Endodermal cell (in vitro differentiated cells): ENCODE measurements at regions not wholly inside any gene's neighbourhood (a gene's known extent, or its start where the extent isn't known, plus 50 kb on each side); places are given as distances from the start of the nearest gene placed in this dataset.

Experiments
- DNase-seq: peaks from one replicate; pipeline ENCODE4 v3.0.0-alpha.2; 2017
- H3K27ac ChIP-seq: 2 replicates; pipeline ENCODE4 v1.5.1; 2013; ENCODE audit warnings: mild to moderate bottlenecking, low read depth, low read length, moderate library complexity
- H3K27me3 ChIP-seq: 2 replicates; pipeline ENCODE4 v1.6.1; 2013; ENCODE audit warnings: mild to moderate bottlenecking, low read length, moderate library complexity; ENCODE audit not compliant: insufficient read depth, control insufficient read depth, poor library complexity, severe bottlenecking
- H3K36me3 ChIP-seq: 2 replicates; pipeline ENCODE4 v1.7.0; 2013; ENCODE audit warnings: mild to moderate bottlenecking, low read length, moderate library complexity; ENCODE audit not compliant: control insufficient read depth, insufficient read depth
- H3K4me1 ChIP-seq: one replicate; pipeline ENCODE4 v1.7.0; 2013; ENCODE audit warnings: low read length; ENCODE audit not compliant: control insufficient read depth, insufficient read depth
- H3K4me3 ChIP-seq: 2 replicates; pipeline ENCODE4 v1.5.1; 2013; ENCODE audit warnings: mild to moderate bottlenecking, low read length, moderate library complexity
- H3K9ac ChIP-seq: 2 replicates; pipeline ENCODE4 v1.6.1; 2013; ENCODE audit warnings: mild to moderate bottlenecking, low read length, moderate library complexity; ENCODE audit not compliant: poor library complexity, severe bottlenecking; ENCODE audit errors: extremely low read depth
- H3K9me3 ChIP-seq: 2 replicates; pipeline ENCODE4 v1.6.1; 2013; ENCODE audit warnings: mild to moderate bottlenecking, low read length, moderate library complexity; ENCODE audit not compliant: control insufficient read depth
- H3K27ac Mint-ChIP-seq: 2 replicates; pipeline ENCODE4 v1.8.0; 2020; ENCODE audit warnings: mixed read lengths
- H3K27me3 Mint-ChIP-seq: 2 replicates; pipeline ENCODE4 v1.8.0; 2021; ENCODE audit warnings: mild to moderate bottlenecking, mixed read lengths; ENCODE audit not compliant: insufficient read depth
- H3K36me3 Mint-ChIP-seq: 2 replicates; pipeline ENCODE4 v1.8.0; 2020; ENCODE audit warnings: low read depth, mixed read lengths
- H3K4me1 Mint-ChIP-seq: 2 replicates; pipeline ENCODE4 v1.8.0; 2020; ENCODE audit warnings: mixed read lengths
- H3K4me3 Mint-ChIP-seq: 2 replicates; pipeline ENCODE4 v1.8.0; 2020; ENCODE audit warnings: mild to moderate bottlenecking, moderate library complexity, mixed read lengths
- H3K9me3 Mint-ChIP-seq: 2 replicates; pipeline ENCODE4 v1.8.0; 2020; ENCODE audit warnings: mild to moderate bottlenecking, mixed read lengths
- CTCF ChIP-seq: fragments of 200-600 bp; sonication (generic); conservative IDR thresholded peaks from 2 replicates; pipeline ENCODE4 v1.5.0; 2021; ENCODE audit warnings: antibody characterized with exemption, mild to moderate bottlenecking
- WGBS, 2 experiments: methylation state at CpG; one replicate each; pipeline versions ENCODE4 v1.1.5 to v1.1.7; 2013; ENCODE audit warnings: missing lambda C conversion rate in 2 of 2, mixed read lengths in 1 of 2; ENCODE audit not compliant: insufficient coverage in 1 of 2, insufficient read length in 1 of 2; 5-methylcytosine and 5-hydroxymethylcytosine counted together

- Mint-ChIP-seq H3K27me3 (no peaks in the 10 kb centered on the region), H3K4me3 (no peak overlapping the region), H3K4me1 (no peaks in the 10 kb centered on the region), H3K9me3 (no peaks in the 10 kb centered on the region), H3K36me3 (no peaks in the 10 kb centered on the region), H3K27ac (no peak overlapping the region)
- Histone ChIP-seq H3K4me1 (no peaks in the 10 kb centered on the region), H3K4me3 (no peak overlapping the region), H3K27ac (no peak overlapping the region), H3K36me3 (no peaks in the 10 kb centered on the region), H3K9ac (no peak overlapping the region), H3K9me3 (no peaks in the 10 kb centered on the region), H3K27me3 (no peaks in the 10 kb centered on the region)
- WGBS, 2 experiments, result 84% methylated on average over 2 of the region's 3 CpGs; no CpG with 5 or more reads in 1 of the 2 experiments
- no peak for TF ChIP-seq CTCF
- DNase-seq, result no peak
These were observed 282.2 kb downstream of the SLITRK5 start for GRCh38 chr13:87953381-87953780.

- no peak overlapping the region for H3K9ac ChIP-seq
- Mint-ChIP-seq H3K36me3 (no peaks in the 10 kb centered on the region), H3K27me3 (no peaks in the 10 kb centered on the region), H3K27ac (no peak overlapping the region), H3K4me1 (no peaks in the 10 kb centered on the region), H3K9me3 (no peaks in the 10 kb centered on the region), H3K4me3 (no peak overlapping the region)
- no peak for TF ChIP-seq CTCF
- H3K36me3 ChIP-seq, result no peaks in the 10 kb centered on the region
- H3K9me3 ChIP-seq, result no peaks in the 10 kb centered on the region
- H3K4me1 ChIP-seq, result no peaks in the 10 kb centered on the region
- H3K27me3 ChIP-seq, result no peaks in the 10 kb centered on the region
- H3K4me3 ChIP-seq, result no peak overlapping the region
- H3K27ac ChIP-seq, result no peak overlapping the region
- no peak for DNase-seq
- 80% methylated on average over 1 to 3 of the region's 3 CpGs for WGBS, 2 experiments
These were observed 282.9 kb downstream of the SLITRK5 start for GRCh38 chr13:87954091-87954490.

- H3K36me3 ChIP-seq, result no peaks in the 10 kb centered on the region
- no peaks in the 10 kb centered on the region for H3K4me1 ChIP-seq
- H3K9me3 ChIP-seq, result no peaks in the 10 kb centered on the region
- H3K9me3 Mint-ChIP-seq, result no peaks in the 10 kb centered on the region
- WGBS, 2 experiments, result 81% methylated on average over 3 of the region's 3 CpGs; no CpG with 5 or more reads in 1 of the 2 experiments
- DNase-seq, result no peak
- H3K27ac Mint-ChIP-seq, result no peak overlapping the region
- no peaks in the 10 kb centered on the region for H3K4me1 Mint-ChIP-seq
- TF ChIP-seq CTCF, result no peak
- H3K4me3 Mint-ChIP-seq, result no peak overlapping the region
- H3K27me3 ChIP-seq, result no peaks in the 10 kb centered on the region
- no peak overlapping the region for H3K4me3 ChIP-seq
- no peak overlapping the region for H3K27ac ChIP-seq
- no peaks in the 10 kb centered on the region for H3K36me3 Mint-ChIP-seq
- H3K9ac ChIP-seq, result no peak overlapping the region
- H3K27me3 Mint-ChIP-seq, result no peaks in the 10 kb centered on the region
These were observed 290.4 kb downstream of the SLITRK5 start for GRCh38 chr13:87961546-87961945.
